NCI-H2029 (cell line): ENCODE measurements at regions not wholly inside any gene's neighbourhood (a gene's known extent, or its start where the extent isn't known, plus 50 kb on each side); places are given as distances from the start of the nearest gene placed in this dataset.

Experiments used
- DNase-seq: peaks from one replicate; lab custom pipeline; 2025; lab: John Stamatoyannopoulos, UW

DNA sequence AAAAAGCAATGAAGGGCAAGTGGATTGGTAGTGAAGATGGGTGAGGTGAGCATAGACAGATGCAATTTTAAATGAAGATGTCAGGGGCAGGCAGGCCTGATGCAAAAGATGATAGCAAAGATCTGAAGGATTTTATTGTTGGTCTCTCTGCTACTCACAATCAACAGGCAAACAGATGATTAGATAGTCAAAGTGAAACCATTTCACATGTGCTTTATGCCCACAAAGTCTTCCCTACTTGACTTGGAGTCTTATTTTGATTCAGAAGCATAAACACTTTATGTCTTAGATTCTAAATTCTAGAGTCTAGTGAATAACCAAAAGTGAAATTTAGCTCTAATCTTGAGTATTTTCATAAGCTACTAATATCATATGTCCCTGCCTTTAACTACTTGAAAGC, 153.8 kb upstream of the HNRNPA3 start:
- no peak for DNase-seq

DNA sequence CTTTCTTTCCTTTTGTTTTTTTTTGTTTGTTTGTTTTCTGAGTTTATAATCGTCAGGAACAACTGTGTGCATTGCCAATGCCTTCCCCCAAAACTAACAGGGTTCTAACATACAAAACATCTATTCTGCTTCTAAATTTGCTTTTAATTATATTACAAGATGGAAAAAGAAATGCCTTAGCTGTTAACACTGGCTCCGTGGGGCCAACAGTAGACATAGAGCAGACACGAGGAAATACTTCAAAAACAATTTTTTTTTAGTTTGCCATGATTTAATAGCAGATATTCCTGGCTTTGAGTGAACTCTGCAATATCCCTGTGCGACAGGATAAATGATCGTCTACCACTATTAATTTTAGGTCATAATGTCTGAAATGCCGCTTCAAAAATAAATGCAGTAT, 153.3 kb upstream of the HNRNPA3 start:
- no peak for DNase-seq

GRCh38 chr2:177063331-177063730, 149.3 kb upstream of the HNRNPA3 start:
- no peak for DNase-seq

DNA sequence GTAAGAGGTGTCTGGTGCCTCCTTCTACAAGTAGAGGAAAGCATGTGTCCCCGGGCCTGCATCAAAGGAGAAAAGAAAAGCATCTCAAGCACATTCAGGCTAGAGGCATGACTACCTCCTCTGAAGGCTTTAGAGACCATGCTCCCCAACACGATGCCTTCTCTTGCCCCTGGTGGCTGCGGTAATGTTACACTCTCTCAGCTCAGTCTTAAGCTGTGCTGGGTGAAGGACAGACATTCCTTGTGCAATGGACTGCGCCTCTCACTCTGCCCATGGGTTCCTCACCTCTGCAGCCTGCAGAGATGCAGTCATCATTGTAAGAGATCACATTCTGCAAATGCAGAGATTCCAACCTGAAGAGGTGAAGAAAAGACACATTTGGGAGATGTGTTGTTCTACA, 148.2 kb upstream of the HNRNPA3 start:
- DNase-seq: no peak

GRCh38 chr2:177068967-177069366, 143.6 kb upstream of the HNRNPA3 start:
- DNase-seq: no peak

GRCh38 chr2:177072090-177072489, 140.5 kb upstream of the HNRNPA3 start:
- DNase-seq: no peak

- no peak for DNase-seq
These were observed 139.0 kb upstream of the HNRNPA3 start for GRCh38 chr2:177073611-177074010.

GRCh38 chr2:177074099-177074710, 138.4 kb upstream of the HNRNPA3 start:
- no peak for DNase-seq

DNA sequence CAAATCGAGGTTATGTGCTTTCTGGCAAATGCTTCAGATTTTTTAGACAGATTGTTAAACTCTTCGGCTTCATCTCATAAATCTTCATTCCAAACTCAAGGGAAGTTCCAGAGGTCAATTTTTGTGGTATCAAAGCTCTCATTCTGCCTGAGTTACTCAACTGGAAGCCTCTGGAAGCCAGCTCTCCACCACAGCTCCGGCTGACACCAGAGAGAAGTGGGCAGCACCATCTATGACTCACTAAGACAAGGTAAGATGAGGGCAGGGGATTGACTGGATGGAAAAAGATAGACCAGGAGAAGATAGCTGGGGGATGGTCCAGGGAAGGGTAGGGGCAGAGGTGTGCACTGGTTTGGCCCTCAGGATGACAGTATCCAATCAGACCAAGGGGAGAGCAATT, 137.3 kb upstream of the HNRNPA3 start:
- DNase-seq: no peak

GRCh38 chr2:177076636-177077179, 135.9 kb upstream of the HNRNPA3 start:
- DNase-seq: no peak

DNA sequence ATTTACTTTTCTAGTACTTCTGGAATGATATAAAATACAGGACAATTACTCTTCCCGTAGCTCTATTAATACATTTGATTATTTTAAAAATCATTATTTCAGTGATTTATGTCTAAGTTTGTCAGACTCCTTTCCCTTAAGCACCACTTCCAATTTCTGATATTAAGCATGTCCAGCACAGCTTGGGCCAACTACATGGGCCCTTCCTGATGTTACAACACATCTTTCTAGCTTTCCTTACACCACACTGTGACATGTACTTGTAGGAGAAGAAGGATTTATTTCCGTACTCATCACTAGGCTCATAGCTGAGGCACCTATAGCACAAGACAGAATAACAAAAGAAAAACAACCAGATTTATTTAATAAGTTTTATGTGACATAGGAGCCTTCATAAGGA, 134.8 kb upstream of the HNRNPA3 start:
- no peak for DNase-seq

- DNase-seq: peak; percentile 82
These were observed 134.2 kb upstream of the HNRNPA3 start for GRCh38 chr2:177078416-177078815.

GRCh38 chr2:177078855-177079254, 133.7 kb upstream of the HNRNPA3 start:
- no peak for DNase-seq

- no peak for DNase-seq
These were observed 131.8 kb upstream of the HNRNPA3 start for GRCh38 chr2:177080746-177081284.

- no peak for DNase-seq
These were observed 128.0 kb upstream of the HNRNPA3 start for GRCh38 chr2:177084607-177085006.

GRCh38 chr2:177088529-177088928, 124.1 kb upstream of the HNRNPA3 start:
- DNase-seq: no peak

DNA sequence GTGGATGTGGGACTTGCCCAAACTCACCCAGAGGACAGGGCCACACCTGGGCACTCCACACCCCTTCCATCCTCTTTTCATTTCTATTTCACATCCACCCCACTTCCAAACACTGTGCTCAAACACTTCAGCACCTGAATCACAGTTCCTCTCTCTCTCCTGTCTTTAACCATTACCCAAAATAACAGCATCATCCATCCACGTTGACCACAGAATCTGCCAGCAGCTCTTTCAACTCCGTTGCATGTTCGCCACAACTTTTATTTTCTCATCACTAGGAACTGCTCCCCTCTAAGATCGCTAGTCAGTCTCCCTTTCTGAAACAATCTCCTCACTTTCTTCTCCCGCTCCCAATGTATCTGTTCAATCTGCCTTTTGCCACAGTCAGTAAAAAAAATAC, 121.6 kb upstream of the HNRNPA3 start:
- DNase-seq: no peak

GRCh38 chr2:177093371-177093770, 119.2 kb upstream of the HNRNPA3 start:
- no peak for DNase-seq

- no peak for DNase-seq
These were observed 114.5 kb upstream of the HNRNPA3 start for GRCh38 chr2:177098001-177098613.

GRCh38 chr2:177101930-177102329, 110.7 kb upstream of the HNRNPA3 start:
- DNase-seq: no peak

DNA sequence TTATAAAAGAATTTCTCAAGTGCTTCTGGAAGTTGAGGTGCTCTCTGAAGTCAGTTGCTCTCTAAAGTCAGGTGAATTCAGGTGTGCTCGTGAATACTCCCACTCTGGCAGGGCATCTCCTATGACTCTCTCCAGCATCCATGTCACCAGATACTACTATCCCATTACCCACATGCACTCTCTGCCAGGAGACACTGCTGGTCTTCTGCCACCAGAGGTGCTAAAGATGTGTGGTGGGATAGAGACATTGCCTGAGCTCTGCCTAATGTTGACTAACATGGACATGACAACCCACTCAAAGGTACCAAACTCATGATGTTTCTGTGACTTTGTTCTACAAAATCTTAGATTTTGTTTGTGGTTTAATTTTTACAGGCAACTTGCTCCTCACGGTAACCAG, 106.4 kb upstream of the HNRNPA3 start:
- no peak for DNase-seq

DNA sequence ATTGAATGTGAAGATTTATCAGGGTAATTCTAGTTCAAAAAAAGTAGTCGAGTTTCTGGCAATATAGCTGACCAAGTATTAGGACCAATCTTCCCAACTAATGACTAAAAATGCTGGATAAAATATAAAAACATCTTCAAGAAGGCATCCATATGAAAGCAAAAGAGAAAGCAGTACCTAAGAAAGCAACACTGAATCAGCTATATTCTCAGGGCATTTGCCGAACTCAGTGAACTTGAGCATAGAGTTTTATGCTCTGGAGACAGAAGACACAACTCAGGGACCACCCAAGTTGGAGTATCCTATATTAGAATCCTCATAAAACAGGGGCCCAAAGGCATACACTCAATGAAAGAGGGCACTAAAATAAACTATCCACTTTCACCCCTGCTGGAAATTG, 103.7 kb upstream of the HNRNPA3 start:
- DNase-seq: no peak

DNA sequence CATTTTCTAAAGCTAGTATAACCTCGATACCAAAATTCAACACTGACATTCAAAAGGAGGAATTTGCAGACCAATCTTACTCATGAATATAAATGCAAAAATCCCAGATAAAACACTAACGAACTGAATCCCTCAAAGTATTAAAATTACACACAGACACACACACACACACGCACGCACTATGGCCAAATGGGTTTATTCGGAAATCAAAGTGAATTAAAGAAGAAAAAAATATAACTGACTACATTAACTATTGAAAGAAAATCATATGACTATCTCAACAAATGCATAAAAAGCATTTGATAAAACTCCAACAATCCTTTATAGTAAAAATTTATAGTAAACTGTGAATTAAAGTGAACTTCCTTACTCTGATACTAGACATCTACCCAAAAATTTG, 97.9 kb upstream of the HNRNPA3 start:
- no peak for DNase-seq

GRCh38 chr2:177117755-177118154, 94.8 kb upstream of the HNRNPA3 start:
- DNase-seq: no peak
